Heart left ventricle (tissue), 13 donors: ENCODE measurements at regions not wholly inside any gene's neighbourhood (a gene's known extent, or its start where the extent isn't known, plus 50 kb on each side); places are given as distances from the start of the nearest gene placed in this dataset.
"Not testable (repeated sequence)": the region's sequence is repeated elsewhere in the genome, so short reads cannot be mapped to it uniquely, and the experiment has no call there.

Experiments
- CTCF ChIP-seq, 12 donors: fragments of 200-600 bp; sonication (generic) in 4 of 12; IDR thresholded peaks; one replicate each; pipeline versions ENCODE4 v1.5.0 to v1.8.0; 2018 to 2022; ENCODE audit warnings: antibody characterized with exemption in 12 of 12, mild to moderate bottlenecking in 5 of 12
- POLR2A ChIP-seq, 2 donors: fragments of 450-650 bp; IDR thresholded peaks; one replicate each; pipeline ENCODE4 v1.6.1; 2017; ENCODE audit warnings: antibody characterized with exemption in 2 of 2, mild to moderate bottlenecking in 2 of 2, moderate library complexity in 2 of 2
- donor health status: ischemic (EF 13 %, LVEDD 7.1; RV severe dilation, severe dysfunction).
- donor health status: DM: no; HTN: yes; CAD: no.
- donor health status: DM: no; HTN: no; CAD: no.
- donor health status: ischemic (EF 25% LVEDD 6.9; RV normal size, moderate dysfunction).
- donor health status: ischemic (EF 25% LVEDD 5.7; RV mildly dilated, moderate dysfunction).
- donor health status: ischemic (EF 35%, LVEDD 5.7; RV mildly dilated, moderate dysfunction).
- donor health status: nonischemic (EF 11% LVEDD 7.7; RV severe dilation, severe dysfunction).
- donor health status: DM: yes; HTN: yes; CAD: no.
- donor health status: PGD.
- donor health status: ischemic (EF 29% LVEDD 5.4; RV normal size, mild dysfunction).
- donor health status: nonischemic (EF 23%, LVEDD 6.1; RV moderate dilation, normal function).

GRCh38 chr19:27362438-27362837 lies 1850.5 kb downstream of the UQCRFS1 start:
- TF ChIP-seq POLR2A, CTCF (IDR thresholded peaks at IDR 0.05): not testable (repeated sequence)
